GM23248 (cell line): ENCODE measurements at regions not wholly inside any gene's neighbourhood (a gene's known extent, or its start where the extent isn't known, plus 50 kb on each side); places are given as distances from the start of the nearest gene placed in this dataset.
"Not testable (repeated sequence)": the region's sequence is repeated elsewhere in the genome, so short reads cannot be mapped to it uniquely, and the experiment has no call there.

ENCODE experiments used
- DNase-seq: peaks from one replicate; pipeline ENCODE4 v3.0.0-alpha.2; 2015
- H2AFZ ChIP-seq: fragments of 200-600 bp; sonication (generic); 2 replicates; pipeline ENCODE4 v1.6.1; 2016; ENCODE audit warnings: antibody characterized with exemption
- H3F3A ChIP-seq: fragments of 200-600 bp; sonication (generic); 2 replicates; pipeline ENCODE4 v1.6.1; 2016; ENCODE audit warnings: mild to moderate bottlenecking, antibody characterized with exemption, mixed run types; ENCODE audit not compliant: insufficient read depth
- H3K27ac ChIP-seq: fragments of 200-600 bp; sonication (generic); 2 replicates; pipeline ENCODE4 v1.5.1; 2016; ENCODE audit warnings: mild to moderate bottlenecking
- H3K27me3 ChIP-seq: fragments of 200-600 bp; sonication (generic); replicated peaks from 2 replicates; pipeline ENCODE4 v1.6.1; 2016; ENCODE audit warnings: mild to moderate bottlenecking; ENCODE audit not compliant: insufficient read depth
- H3K36me3 ChIP-seq: fragments of 200-600 bp; sonication (generic); 2 replicates; pipeline ENCODE4 v1.6.1; 2016; ENCODE audit warnings: low read depth, mild to moderate bottlenecking
- H3K4me1 ChIP-seq: fragments of 200-600 bp; sonication (generic); 2 replicates; pipeline ENCODE4 v1.6.1; 2016; ENCODE audit warnings: mild to moderate bottlenecking; ENCODE audit not compliant: insufficient read depth
- H3K4me2 ChIP-seq: fragments of 200-600 bp; sonication (generic); one replicate; pipeline ENCODE4 v1.6.1; 2016; ENCODE audit warnings: mild to moderate bottlenecking; ENCODE audit not compliant: unreplicated experiment
- H3K4me3 ChIP-seq: fragments of 200-600 bp; sonication (generic); 2 replicates; pipeline ENCODE4 v1.5.1; 2016; ENCODE audit warnings: mild to moderate bottlenecking
- H3K79me2 ChIP-seq: fragments of 200-600 bp; sonication (generic); 2 replicates; pipeline ENCODE4 v1.6.1; 2016; ENCODE audit warnings: mild to moderate bottlenecking; ENCODE audit not compliant: insufficient read depth
- H3K9ac ChIP-seq: fragments of 200-600 bp; sonication (generic); 2 replicates; pipeline ENCODE4 v1.6.1; 2016; ENCODE audit warnings: mild to moderate bottlenecking
- H3K9me2 ChIP-seq: fragments of 200-600 bp; sonication (generic); 2 replicates; pipeline ENCODE4 v1.6.1; 2016; ENCODE audit warnings: mixed run types, mild to moderate bottlenecking, moderate library complexity; ENCODE audit not compliant: insufficient read depth
- H3K9me3 ChIP-seq: fragments of 200-600 bp; sonication (generic); one replicate; pipeline ENCODE4 v1.6.1; 2017; ENCODE audit warnings: low read depth
- H4K20me1 ChIP-seq: fragments of 200-600 bp; sonication (generic); 2 replicates; pipeline ENCODE4 v1.6.0; 2016; ENCODE audit not compliant: insufficient read depth
- EZH2 ChIP-seq: fragments of 200-600 bp; sonication (generic); IDR thresholded peaks from 2 replicates; pipeline ENCODE4 v1.6.1; 2018; ENCODE audit warnings: antibody characterized with exemption, mild to moderate bottlenecking; ENCODE audit not compliant: insufficient read depth, poor library complexity, severe bottlenecking
- EZH2phosphoT487 ChIP-seq: fragments of 200-600 bp; sonication (generic); IDR thresholded peaks from 2 replicates; pipeline ENCODE4 v1.6.1; 2018; ENCODE audit warnings: antibody characterized with exemption, moderate library complexity, mild to moderate bottlenecking, low read depth; ENCODE audit not compliant: insufficient read depth
- WGBS, 2 experiments: methylation state at CpG; one replicate each; pipeline ENCODE4 v1.1.6; 2015 to 2017; ENCODE audit warnings: low lambda C conversion rate in 2 of 2, low coverage in 1 of 2; ENCODE audit errors: missing lambda C conversion rate in 2 of 2; 5-methylcytosine and 5-hydroxymethylcytosine counted together
- in situ Hi-C: fragments of 300-500 bp; cut with MboI; formaldehyde crosslinking; loops from 2 replicates; pipeline ENCODE4 v1.15.0; 2020

- Histone ChIP-seq H3K4me2 (no peak overlapping the region), H4K20me1 (no peaks in the 10 kb centered on the region), H3K4me1 (no peaks in the 10 kb centered on the region), H3F3A (no peaks in the 10 kb centered on the region), H3K36me3 (no peaks in the 10 kb centered on the region; the same call in 1 of the 2 replicates), H2AFZ (no peak overlapping the region), H3K4me3 (no peak overlapping the region), H3K27me3 (no peaks in the 10 kb centered on the region), H3K9me2 (no peaks in the 10 kb centered on the region), H3K9ac (no peak overlapping the region), H3K79me2 (no peaks in the 10 kb centered on the region), H3K9me3 (no peaks in the 10 kb centered on the region), H3K27ac (no peak overlapping the region)
- in situ Hi-C loops = no loop called here
- 45 to 54% methylated on average over 4 of the region's 4 CpGs for WGBS, 2 experiments
- TF ChIP-seq EZH2 (no peak), EZH2phosphoT487 (no peak)
- no peak for DNase-seq
These were observed 66.8 kb downstream of the DOP1B start for GRCh38 chr21:36223451-36223850.

GRCh38 chr21:36229181-36229580, 72.6 kb downstream of the DOP1B start:
- no peak for DNase-seq
- H4K20me1 ChIP-seq = no peaks in the 10 kb centered on the region
- 0 out of 2 replicates have a peak, but pooled peaks cover 4% of the 10 kb centered on the region for H3F3A ChIP-seq
- H3K79me2 ChIP-seq = no peaks in the 10 kb centered on the region
- 85 to 86% methylated on average over 4 of the region's 4 CpGs for WGBS, 2 experiments
- H3K9me3 ChIP-seq = no peaks in the 10 kb centered on the region
- no peak overlapping the region for H3K4me2 ChIP-seq
- H2AFZ ChIP-seq = no peak overlapping the region
- H3K4me3 ChIP-seq = no peak overlapping the region
- no peaks in the 10 kb centered on the region for H3K4me1 ChIP-seq
- in situ Hi-C loops = no loop called here
- TF ChIP-seq EZH2 = no peak
- TF ChIP-seq EZH2phosphoT487 = no peak
- no peaks in the 10 kb centered on the region for H3K27me3 ChIP-seq
- H3K27ac ChIP-seq = no peak overlapping the region
- no peaks in the 10 kb centered on the region for H3K9me2 ChIP-seq
- H3K36me3 ChIP-seq = no peaks in the 10 kb centered on the region; the same call in 1 of the 2 replicates
- H3K9ac ChIP-seq = no peak overlapping the region

DNA sequence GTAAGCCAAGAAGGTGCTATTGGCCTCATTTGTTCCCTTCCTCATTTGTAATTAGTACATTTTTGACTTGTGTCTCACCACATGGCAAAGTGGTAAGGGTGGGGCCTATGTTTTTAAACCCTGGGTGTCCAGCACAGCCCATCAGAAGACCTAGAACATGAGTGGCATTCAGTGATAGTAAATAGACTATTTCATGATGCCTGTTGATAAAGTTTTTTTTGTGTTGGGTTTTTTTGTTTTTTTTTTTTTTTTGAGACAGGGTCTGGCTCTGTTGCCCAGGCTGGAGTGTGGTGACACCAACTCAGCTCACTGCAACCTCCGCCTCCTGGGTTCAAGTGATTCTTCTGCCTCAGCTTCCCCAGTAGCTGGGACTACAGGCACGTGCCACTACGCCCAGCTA, 74.8 kb downstream of the DOP1B start:
- H3K4me3 ChIP-seq, H3F3A ChIP-seq, H2AFZ ChIP-seq, H3K9ac ChIP-seq, in situ Hi-C loops, H3K27me3 ChIP-seq, H3K4me2 ChIP-seq, H3K36me3 ChIP-seq, H3K27ac ChIP-seq, H3K79me2 ChIP-seq, DNase-seq, H3K9me3 ChIP-seq, H3K4me1 ChIP-seq, H3K9me2 ChIP-seq, H4K20me1 ChIP-seq: not testable (repeated sequence)
- WGBS, 2 experiments = 93 to 100% methylated on average over 3 of the region's 3 CpGs

DNA sequence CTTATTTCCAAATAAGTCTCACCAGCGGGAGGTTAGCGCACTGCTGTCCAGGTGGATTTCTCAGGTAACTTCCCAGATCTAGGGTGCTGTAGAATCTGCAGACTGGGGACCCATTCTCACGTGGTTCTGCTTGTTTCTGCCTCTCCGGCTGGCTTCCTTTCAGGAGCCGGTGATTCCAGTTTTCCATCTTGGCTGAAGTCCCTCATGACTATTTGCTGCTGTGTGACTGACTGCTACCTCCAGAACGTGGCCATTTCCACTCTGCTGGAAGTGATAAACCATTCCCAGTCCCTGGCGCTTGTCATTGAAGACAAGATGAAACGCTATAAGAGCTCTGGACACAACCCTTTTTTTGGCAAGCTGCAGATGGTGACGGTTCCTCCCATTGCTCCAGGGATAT, 76.0 kb downstream of the DOP1B start:
- no peak for DNase-seq
- H4K20me1 ChIP-seq = no peaks in the 10 kb centered on the region
- no peaks in the 10 kb centered on the region; the same call in 1 of the 2 replicates for H3K36me3 ChIP-seq
- no peak overlapping the region for H3K4me3 ChIP-seq
- no peaks in the 10 kb centered on the region for H3K4me1 ChIP-seq
- H3K4me2 ChIP-seq = no peak overlapping the region
- no peak overlapping the region for H3K27ac ChIP-seq
- no peaks in the 10 kb centered on the region for H3K79me2 ChIP-seq
- 56 to 60% methylated on average over 9 of the region's 9 CpGs for WGBS, 2 experiments
- H3K9ac ChIP-seq = no peak overlapping the region
- no peaks in the 10 kb centered on the region for H3K9me2 ChIP-seq
- H3K9me3 ChIP-seq = no peaks in the 10 kb centered on the region
- 0 out of 2 replicates have a peak, but pooled peaks cover 6% of the 10 kb centered on the region for H3F3A ChIP-seq
- in situ Hi-C loops = no loop called here
- H3K27me3 ChIP-seq = no peaks in the 10 kb centered on the region
- TF ChIP-seq EZH2phosphoT487 = no peak
- no peak for TF ChIP-seq EZH2
- H2AFZ ChIP-seq = no peak overlapping the region

- no peak for DNase-seq
- H3K4me2 ChIP-seq = no peak overlapping the region
- 88 to 93% methylated on average over 8 of the region's 8 CpGs for WGBS, 2 experiments
- no peak overlapping the region for H3K9ac ChIP-seq
- H3K36me3 ChIP-seq = no peaks in the 10 kb centered on the region; the same call in 1 of the 2 replicates
- H3K9me3 ChIP-seq = no peaks in the 10 kb centered on the region
- no peaks in the 10 kb centered on the region for H4K20me1 ChIP-seq
- no peaks in the 10 kb centered on the region for H3K79me2 ChIP-seq
- no peak for TF ChIP-seq EZH2
- no peak for TF ChIP-seq EZH2phosphoT487
- no peak overlapping the region for H3K27ac ChIP-seq
- H3K27me3 ChIP-seq = no peaks in the 10 kb centered on the region
- in situ Hi-C loops = no loop called here
- no peaks in the 10 kb centered on the region for H3K9me2 ChIP-seq
- no peaks in the 10 kb centered on the region for H3K4me1 ChIP-seq
- H2AFZ ChIP-seq = no peak overlapping the region
- 0 out of 2 replicates have a peak, but pooled peaks cover 6% of the 10 kb centered on the region for H3F3A ChIP-seq
- no peak overlapping the region for H3K4me3 ChIP-seq
These were observed 78.5 kb downstream of the DOP1B start for GRCh38 chr21:36235058-36235582.
